Effector memory CD8-positive, alpha-beta T cell (primary cell): ENCODE measurements at regions not wholly inside any gene's neighbourhood (a gene's known extent, or its start where the extent isn't known, plus 50 kb on each side); places are given as distances from the start of the nearest gene placed in this dataset.
"Not testable (repeated sequence)": the region's sequence is repeated elsewhere in the genome, so short reads cannot be mapped to it uniquely, and the experiment has no call there.

Source experiments
- ATAC-seq: fragments of 150-1000 bp; cut with Tn5 transposase; replicated peaks from 2 replicates; pipeline ENCODE4 v1.10.0; 2021; ENCODE audit warnings: mild to moderate bottlenecking, moderate library complexity
- DNase-seq, 3 experiments: peaks; one replicate each; pipeline ENCODE4 v3.0.0; 2021
- H3K27ac Mint-ChIP-seq, 2 donors: one replicate each; pipeline ENCODE4 v1.8.0; 2022; ENCODE audit warnings: mild to moderate bottlenecking in 2 of 2, mixed read lengths in 2 of 2, moderate library complexity in 2 of 2
- H3K27me3 Mint-ChIP-seq, 2 donors: one replicate each; pipeline ENCODE4 v1.8.0; 2022; ENCODE audit warnings: mixed read lengths in 2 of 2
- H3K36me3 Mint-ChIP-seq: one replicate; pipeline ENCODE4 v1.8.0; 2022; ENCODE audit warnings: mild to moderate bottlenecking, moderate library complexity, mixed read lengths; ENCODE audit not compliant: insufficient read depth
- H3K4me1 Mint-ChIP-seq, 2 donors: one replicate each; pipeline ENCODE4 v1.8.0; 2022; ENCODE audit warnings: low read depth in 2 of 2, mixed read lengths in 2 of 2
- H3K4me3 Mint-ChIP-seq, 2 donors: one replicate each; pipeline ENCODE4 v1.8.0; 2022; ENCODE audit warnings: mild to moderate bottlenecking in 2 of 2, mixed read lengths in 2 of 2, moderate library complexity in 2 of 2
- H3K9me3 Mint-ChIP-seq, 2 donors: one replicate each; pipeline ENCODE4 v1.8.0; 2022; ENCODE audit warnings: mixed read lengths in 2 of 2

GRCh38 chr6:4725136-4725760, 51.0 kb upstream of the CDYL start:
- peaks cover 8 to 11% of the 10 kb centered on the region in 2 donors for H3K4me1 Mint-ChIP-seq
- not testable (repeated sequence) for DNase-seq, ATAC-seq, H3K36me3 Mint-ChIP-seq, H3K4me3 Mint-ChIP-seq, H3K9me3 Mint-ChIP-seq, H3K27ac Mint-ChIP-seq
- H3K27me3 Mint-ChIP-seq = peaks cover 20 to 36% of the 10 kb centered on the region in 2 donors

GRCh38 chr6:4724727-4725126, 51.5 kb upstream of the CDYL start:
- peaks cover 20 to 33% of the 10 kb centered on the region in 2 donors for H3K27me3 Mint-ChIP-seq
- not testable (repeated sequence) for DNase-seq, H3K4me3 Mint-ChIP-seq, ATAC-seq, H3K27ac Mint-ChIP-seq, H3K9me3 Mint-ChIP-seq, H3K36me3 Mint-ChIP-seq
- peaks cover 8 to 11% of the 10 kb centered on the region in 2 donors for H3K4me1 Mint-ChIP-seq

GRCh38 chr6:4723383-4723782, 52.8 kb upstream of the CDYL start:
- Mint-ChIP-seq H3K27ac (no peak overlapping the region), H3K4me1 (peaks cover 8 to 10% of the 10 kb centered on the region in 2 donors), H3K4me3 (no peak overlapping the region), H3K36me3 (no peaks in the 10 kb centered on the region), H3K9me3 (no peaks in the 10 kb centered on the region), H3K27me3 (peaks cover 10 to 22% of the 10 kb centered on the region in 2 donors)
- ATAC-seq (no peak), DNase-seq (no peak)

- H3K9me3 Mint-ChIP-seq, H3K27ac Mint-ChIP-seq: not testable (repeated sequence)
Measured at GRCh38 chr6:4721368-4721767, 54.8 kb upstream of the CDYL start.

GRCh38 chr6:4719491-4719890, 56.7 kb upstream of the CDYL start:
- ATAC-seq (no peak), DNase-seq (no peak)
- Mint-ChIP-seq H3K27me3 (peaks cover 6 to 13% of the 10 kb centered on the region in 2 donors), H3K4me1 (peaks cover 4 to 5% of the 10 kb centered on the region in 2 donors), H3K9me3 (no peaks in the 10 kb centered on the region), H3K4me3 (no peak overlapping the region), H3K27ac (peak overlapping the region in 1 of 2 donors; percentile 13), H3K36me3 (no peaks in the 10 kb centered on the region)

More at GRCh38 chr6:4721368-4721767, 54.8 kb upstream of the CDYL start:
- not testable (repeated sequence) for H3K4me1 Mint-ChIP-seq, H3K4me3 Mint-ChIP-seq, DNase-seq, H3K36me3 Mint-ChIP-seq, ATAC-seq
- H3K27me3 Mint-ChIP-seq = peaks cover 6 to 13% of the 10 kb centered on the region in 2 donors

- no peaks in the 10 kb centered on the region for H3K36me3 Mint-ChIP-seq
- no peak for DNase-seq
- H3K9me3 Mint-ChIP-seq = no peaks in the 10 kb centered on the region
- peaks cover 0 to 1% of the 10 kb centered on the region in 2 donors for H3K27me3 Mint-ChIP-seq
- H3K27ac Mint-ChIP-seq = no peak overlapping the region
- H3K4me1 Mint-ChIP-seq = peaks cover 4 to 7% of the 10 kb centered on the region in 2 donors
- ATAC-seq = no peak
- H3K4me3 Mint-ChIP-seq = no peak overlapping the region
Measured at GRCh38 chr6:4717856-4718255, 58.3 kb upstream of the CDYL start.

- DNase-seq (no peak), ATAC-seq (no peak)
- Mint-ChIP-seq H3K9me3 (no peaks in the 10 kb centered on the region), H3K27ac (no peak overlapping the region), H3K4me3 (no peak overlapping the region), H3K27me3 (no peaks in the 10 kb centered on the region), H3K4me1 (peaks cover 4 to 7% of the 10 kb centered on the region in 2 donors), H3K36me3 (no peaks in the 10 kb centered on the region)
Measured at GRCh38 chr6:4717124-4717523, 59.1 kb upstream of the CDYL start.

GRCh38 chr6:4714961-4715501, 61.2 kb upstream of the CDYL start:
- H3K4me1 Mint-ChIP-seq = peaks cover 4 to 7% of the 10 kb centered on the region in 2 donors
- peak overlapping the region in 1 of 2 donors; percentile 33 for H3K27ac Mint-ChIP-seq
- no peak overlapping the region for H3K4me3 Mint-ChIP-seq
- DNase-seq (no peak), ATAC-seq (no peak)
- H3K27me3 Mint-ChIP-seq = peaks cover 8 to 17% of the 10 kb centered on the region in 2 donors
- H3K9me3 Mint-ChIP-seq = no peaks in the 10 kb centered on the region
- H3K36me3 Mint-ChIP-seq = no peaks in the 10 kb centered on the region

- Mint-ChIP-seq H3K27me3 (peaks cover 19 to 28% of the 10 kb centered on the region in 2 donors), H3K4me3 (no peak overlapping the region), H3K4me1 (peaks cover 4 to 7% of the 10 kb centered on the region in 2 donors), H3K36me3 (no peaks in the 10 kb centered on the region), H3K27ac (no peak overlapping the region), H3K9me3 (no peaks in the 10 kb centered on the region)
- DNase-seq (no peak), ATAC-seq (no peak)
Measured at GRCh38 chr6:4712291-4712690, 63.9 kb upstream of the CDYL start.

- H3K36me3 Mint-ChIP-seq = no peaks in the 10 kb centered on the region
- H3K4me3 Mint-ChIP-seq = no peak overlapping the region
- no peak overlapping the region for H3K27ac Mint-ChIP-seq
- peaks cover 0 to 2% of the 10 kb centered on the region in 2 donors for H3K4me1 Mint-ChIP-seq
- H3K9me3 Mint-ChIP-seq = no peaks in the 10 kb centered on the region
- ATAC-seq (no peak), DNase-seq (no peak)
- peaks cover 19 to 28% of the 10 kb centered on the region in 2 donors for H3K27me3 Mint-ChIP-seq
Measured at GRCh38 chr6:4707011-4707410, 69.2 kb upstream of the CDYL start.

- peaks cover 0 to 2% of the 10 kb centered on the region in 2 donors for H3K4me1 Mint-ChIP-seq
- ATAC-seq = no peak
- H3K27ac Mint-ChIP-seq = no peak overlapping the region
- H3K27me3 Mint-ChIP-seq = peaks cover 18 to 19% of the 10 kb centered on the region in 2 donors
- H3K4me3 Mint-ChIP-seq = no peak overlapping the region
- DNase-seq = no peak
- no peaks in the 10 kb centered on the region for H3K36me3 Mint-ChIP-seq
- H3K9me3 Mint-ChIP-seq = no peaks in the 10 kb centered on the region
Measured at GRCh38 chr6:4705809-4706208, 70.4 kb upstream of the CDYL start.

- Mint-ChIP-seq H3K27ac (no peak overlapping the region), H3K9me3 (no peaks in the 10 kb centered on the region), H3K4me1 (peaks cover 0 to 2% of the 10 kb centered on the region in 2 donors), H3K36me3 (no peaks in the 10 kb centered on the region), H3K27me3 (no peaks in the 10 kb centered on the region), H3K4me3 (no peak overlapping the region)
- ATAC-seq (no peak), DNase-seq (no peak)
Measured at GRCh38 chr6:4703382-4703781, 72.8 kb upstream of the CDYL start.

GRCh38 chr6:4698901-4699659, 77.1 kb upstream of the CDYL start:
- Mint-ChIP-seq H3K4me1 (no peaks in the 10 kb centered on the region), H3K27me3 (peaks cover 8 to 25% of the 10 kb centered on the region in 2 donors), H3K9me3 (no peaks in the 10 kb centered on the region), H3K36me3 (no peaks in the 10 kb centered on the region), H3K27ac (no peak overlapping the region), H3K4me3 (no peak overlapping the region)
- no peak for DNase-seq
- no peak for ATAC-seq
